ENCODE measurements at regions not wholly inside any gene's neighbourhood (a gene's known extent, or its start where the extent isn't known, plus 50 kb on each side); places are given as distances from the start of the nearest gene placed in this dataset.

GRCh38 chr5:97496037-97496436 is 313.0 kb upstream of the RIOK2 start:
- TF ChIP-seq ZSCAN18 (CRISPR knock-in tag; IDR thresholded peaks at IDR 0.05), result no peak
- no peak for TF ChIP-seq PREB (CRISPR knock-in tag; IDR thresholded peaks at IDR 0.05; ENCODE audit: borderline replicate concordance)
- no peak for TF ChIP-seq NR2C2 (CRISPR knock-in tag; IDR thresholded peaks at IDR 0.05)
- no peak for TF ChIP-seq ATF2 (CRISPR knock-in tag; IDR thresholded peaks at IDR 0.05; ENCODE audit: borderline replicate concordance, low read depth)
- TF ChIP-seq CTCF (IDR thresholded peaks at IDR 0.05), result no peak
- TF ChIP-seq ATF3 (CRISPR knock-in tag; conservative IDR thresholded peaks at IDR 0.05), result no peak
- TF ChIP-seq ZNF425 (CRISPR knock-in tag; conservative IDR thresholded peaks at IDR 0.05), result no peak

All from WTC11 (cell line).